GM12878 (cell line): ENCODE measurements at regions not wholly inside any gene's neighbourhood (a gene's known extent, or its start where the extent isn't known, plus 50 kb on each side); places are given as distances from the start of the nearest gene placed in this dataset.

Experiments
- ATAC-seq: fragments of 200-7000 bp; cut with Tn5 transposase; 3 replicates; pipeline ENCODE4 v1.9.1; 2020; ENCODE audit warnings: mild to moderate bottlenecking, moderate library complexity
- BruUV-seq: library from RNA; stranded (reverse); fragments of 400-500 nt; replicated peaks from 2 replicates; lab custom pipeline; 2021; lab: Mats Ljungman, UMichigan
- CTCF ChIA-PET: fragments of 300-600 bp; sonication (Branson Sonifier 250); formaldehyde crosslinking; extraction: SDS; loops from one replicate; lab custom pipeline; 2021; ENCODE audit warnings: inconsistent platforms; lab: Yijun Ruan, JAX
- POLR2A ChIA-PET: fragments of 350-600 bp; formaldehyde crosslinking; extraction: SDS; loops from one replicate; lab custom pipeline; 2021; ENCODE audit warnings: inconsistent platforms; lab: Charles Lee
- RAD21 ChIA-PET: fragments of 300-600 bp; sonication (Branson Sonifier 250); formaldehyde crosslinking; loops from one replicate; lab custom pipeline; 2023; ENCODE audit warnings: antibody characterized with exemption; ENCODE audit not compliant: unreplicated experiment; lab: Charles Lee
- SMC1A ChIA-PET: fragments of 300-600 bp; sonication (Branson Sonifier 250); formaldehyde crosslinking; loops from one replicate; lab custom pipeline; 2023; ENCODE audit not compliant: unreplicated experiment, uncharacterized antibody; lab: Charles Lee
- DNase-seq: peaks from one replicate; pipeline ENCODE4 v3.0.0-alpha.2; 2011; ENCODE audit warnings: low read depth, low spot score
- FAIRE-seq: peaks from 3 replicates; lab custom pipeline; 2011; peaks lifted over from hg19 to GRCh38; lab: Jason Lieb, UNC
- H2AFZ ChIP-seq: 2 replicates; pipeline ENCODE4 v1.6.0; 2011; ENCODE audit warnings: low read depth, low read length, control low read depth; ENCODE audit not compliant: control insufficient read depth
- H3K27ac ChIP-seq: 2 replicates; pipeline ENCODE4 v1.5.1; 2011; ENCODE audit warnings: control low read depth; ENCODE audit not compliant: control insufficient read depth, insufficient read depth
- H3K27me3 ChIP-seq, 2 experiments: replicated peaks in 1 of 2; 2 replicates each; pipeline versions ENCODE4 v1.6.0 to v1.6.1; 2011; ENCODE audit warnings: low read length in 1 of 2; ENCODE audit not compliant: control insufficient read depth in 2 of 2, insufficient read depth in 2 of 2
- H3K36me3 ChIP-seq, 2 experiments: 2 replicates each; pipeline ENCODE4 v1.5.1; 2011; ENCODE audit warnings: low read length in 1 of 2; ENCODE audit not compliant: control insufficient read depth in 2 of 2, insufficient read depth in 2 of 2
- H3K4me1 ChIP-seq: 2 replicates; pipeline ENCODE4 v1.6.1; 2011; ENCODE audit warnings: mild to moderate bottlenecking, low read length, moderate library complexity, mixed read lengths; ENCODE audit not compliant: control insufficient read depth, insufficient read depth
- H3K4me2 ChIP-seq: 2 replicates; pipeline ENCODE4 v1.6.0; 2011; ENCODE audit warnings: control low read depth; ENCODE audit not compliant: control insufficient read depth, insufficient read depth
- H3K4me3 ChIP-seq: fragments of 200-600 bp; sonication (generic); 2 replicates; pipeline ENCODE4 v1.5.1; 2016
- H3K79me2 ChIP-seq: 2 replicates; pipeline ENCODE4 v1.6.0; 2011; ENCODE audit warnings: low read length; ENCODE audit not compliant: control insufficient read depth, insufficient read depth
- H3K9ac ChIP-seq: 2 replicates; pipeline ENCODE4 v1.8.0; 2011; ENCODE audit warnings: low read length, control low read depth, mixed read lengths; ENCODE audit not compliant: control insufficient read depth, insufficient read depth
- H3K9me3 ChIP-seq: replicated peaks from 3 replicates; pipeline ENCODE4 v1.5.1; 2011; ENCODE audit warnings: mild to moderate bottlenecking, low read length; ENCODE audit not compliant: control insufficient read depth, insufficient read depth
- H4K20me1 ChIP-seq: 2 replicates; pipeline ENCODE4 v1.6.0; 2011; ENCODE audit not compliant: control insufficient read depth, insufficient read depth
- CHD2 ChIP-seq: IDR thresholded peaks from 2 replicates; pipeline ENCODE4 v1.6.1; 2011; ENCODE audit warnings: low read depth, low read length, improper control_type of control experiment, borderline replicate concordance
- FOXM1 ChIP-seq: IDR thresholded peaks from 2 replicates; pipeline ENCODE4 v1.6.1; 2012; ENCODE audit warnings: low read depth, mild to moderate bottlenecking, inconsistent platforms, low read length, moderate library complexity
- GABPA ChIP-seq: IDR thresholded peaks from 2 replicates; pipeline ENCODE4 v1.6.1; 2014; ENCODE audit warnings: antibody characterized with exemption, low read depth, mild to moderate bottlenecking, inconsistent platforms
- HSF1 ChIP-seq: fragments of 150-350 bp; IDR thresholded peaks from 2 replicates; pipeline ENCODE4 v1.6.1; 2014; ENCODE audit warnings: mild to moderate bottlenecking, low read depth, low read length
- JUNB ChIP-seq: IDR thresholded peaks from 2 replicates; pipeline ENCODE4 v1.6.1; 2016; ENCODE audit warnings: antibody characterized with exemption, mild to moderate bottlenecking
- MTA3 ChIP-seq: IDR thresholded peaks from 2 replicates; pipeline ENCODE4 v1.6.1; 2012; ENCODE audit warnings: low read length, inconsistent platforms, borderline replicate concordance
- MXI1 ChIP-seq: fragments of 150-350 bp; IDR thresholded peaks from 2 replicates; pipeline ENCODE4 v1.6.1; 2011; ENCODE audit warnings: low read depth, mild to moderate bottlenecking, inconsistent platforms, low read length, improper control_type of control experiment
- MYC ChIP-seq: IDR thresholded peaks from 2 replicates; pipeline ENCODE4 v1.6.1; 2011; ENCODE audit warnings: mild to moderate bottlenecking, low read length, moderate library complexity, inconsistent platforms; ENCODE audit not compliant: insufficient read depth, insufficient replicate concordance, insufficient read length, severe bottlenecking
- PML ChIP-seq: IDR thresholded peaks from 2 replicates; pipeline ENCODE4 v1.6.1; 2012; ENCODE audit warnings: low read length, inconsistent platforms
- SREBF1 ChIP-seq: IDR thresholded peaks from 2 replicates; pipeline ENCODE4 v1.6.1; 2012; ENCODE audit warnings: mild to moderate bottlenecking, low read length
- SUZ12 ChIP-seq: fragments of 200-600 bp; sonication (generic); IDR thresholded peaks from one replicate; pipeline ENCODE4 v1.6.1; 2018; ENCODE audit warnings: antibody characterized with exemption, mild to moderate bottlenecking; ENCODE audit not compliant: unreplicated experiment
- WRNIP1 ChIP-seq: IDR thresholded peaks from 2 replicates; pipeline ENCODE4 v1.6.1; 2011; ENCODE audit warnings: low read depth, low read length, improper control_type of control experiment, borderline replicate concordance
- ZBED1 ChIP-seq: IDR thresholded peaks from 2 replicates; pipeline ENCODE4 v1.6.1; 2016; ENCODE audit warnings: borderline replicate concordance
- ZBTB4 ChIP-seq: fragments of 450-650 bp; formaldehyde crosslinking; IDR thresholded peaks from 2 replicates; pipeline ENCODE4 v1.4.0; 2022; ENCODE audit warnings: mild to moderate bottlenecking, moderate library complexity
- ZNF622 ChIP-seq: fragments of 450-650 bp; IDR thresholded peaks from 2 replicates; pipeline ENCODE4 v1.6.1; 2017; ENCODE audit warnings: mild to moderate bottlenecking, inconsistent platforms
- ZZZ3 ChIP-seq: IDR thresholded peaks from 2 replicates; pipeline ENCODE4 v1.6.1; 2011; ENCODE audit warnings: low read depth; ENCODE audit not compliant: control insufficient read depth, insufficient read length
- WGBS: methylation state at CpG from one replicate; pipeline ENCODE4 v1.1.6; 2016; ENCODE audit warnings: low lambda C conversion rate; ENCODE audit not compliant: insufficient replicate concordance, insufficient coverage; ENCODE audit errors: missing lambda C conversion rate; 5-methylcytosine and 5-hydroxymethylcytosine counted together
- in situ Hi-C: fragments of 300-500 bp; cut with MboI; formaldehyde crosslinking; loops from 9 replicates; pipeline ENCODE4 v1.14.3; 2018; ENCODE audit warnings: mixed read lengths
- intact Hi-C: fragments of 100-400 bp; cut with micrococcal nuclease; formaldehyde crosslinking; loops from one replicate; pipeline ENCODE4 v1.14.2; 2022; ENCODE audit not compliant: unreplicated experiment

- WGBS, result 0% methylated on average over 1 of the region's 1 CpG
- TF ChIP-seq MTA3 (no peak), HSF1 (no peak), MYC (no peak), ZNF622 (no peak), ZBTB4 (CRISPR knock-in tag) (no peak), ZZZ3 (no peak), CHD2 (no peak), FOXM1 (no peak), JUNB (no peak), MXI1 (no peak), SREBF1 (no peak), WRNIP1 (no peak), PML (no peak), SUZ12 (no peak), GABPA (no peak), ZBED1 (no peak)
- DNase-seq, result no peak
- ChIA-PET RAD21 (interaction anchor here (1.1 kb wide), 1 partner anchor 629 kb away, joined by 3 read pairs; no protein-coding TSS in a partner anchor), CTCF (no interaction called here), SMC1A (interaction anchor here (0.6 kb wide), 1 partner anchor 17 kb away, joined by 3 read pairs; no protein-coding TSS in a partner anchor), POLR2A (no interaction called here)
- no peaks in the 10 kb centered on the region for H3K9me3 ChIP-seq
- no TSS peak for BruUV-seq
- H3K9ac ChIP-seq, result no peak overlapping the region
- no peaks in the 10 kb centered on the region for H3K79me2 ChIP-seq
- intact Hi-C loops (loop anchor here (10.0 kb wide), 1 partner anchor 795 kb away; no protein-coding TSS in a partner anchor), in situ Hi-C loops (no loop called here)
- H3K27ac ChIP-seq, result no peak overlapping the region
- H3K36me3 ChIP-seq, result no peaks in the 10 kb centered on the region
- H3K4me1 ChIP-seq, result no peaks in the 10 kb centered on the region
- H4K20me1 ChIP-seq, result no peaks in the 10 kb centered on the region
- no peak overlapping the region for H3K4me2 ChIP-seq
- H2AFZ ChIP-seq, result no peak overlapping the region
- ATAC-seq, result no peak
- no peaks in the 10 kb centered on the region for H3K27me3 ChIP-seq
- FAIRE-seq, result no peak
- no peak overlapping the region for H3K4me3 ChIP-seq
These were observed 743.9 kb upstream of the GOLIM4 start for GRCh38 chr3:168839653-168840052.
